Heart left ventricle (tissue), 13 donors: ENCODE measurements at regions not wholly inside any gene's neighbourhood (a gene's known extent, or its start where the extent isn't known, plus 50 kb on each side); places are given as distances from the start of the nearest gene placed in this dataset.

Experiments
- CTCF ChIP-seq, 12 donors: fragments of 200-600 bp; sonication (generic) in 4 of 12; IDR thresholded peaks; one replicate each; pipeline versions ENCODE4 v1.5.0 to v1.8.0; 2018 to 2022; ENCODE audit warnings: antibody characterized with exemption in 12 of 12, mild to moderate bottlenecking in 5 of 12
- POLR2A ChIP-seq, 2 donors: fragments of 450-650 bp; IDR thresholded peaks; one replicate each; pipeline ENCODE4 v1.6.1; 2017; ENCODE audit warnings: antibody characterized with exemption in 2 of 2, mild to moderate bottlenecking in 2 of 2, moderate library complexity in 2 of 2
- donor health status: ischemic (EF 13 %, LVEDD 7.1; RV severe dilation, severe dysfunction).
- donor health status: DM: no; HTN: yes; CAD: no.
- donor health status: DM: no; HTN: no; CAD: no.
- donor health status: ischemic (EF 25% LVEDD 6.9; RV normal size, moderate dysfunction).
- donor health status: ischemic (EF 25% LVEDD 5.7; RV mildly dilated, moderate dysfunction).
- donor health status: ischemic (EF 35%, LVEDD 5.7; RV mildly dilated, moderate dysfunction).
- donor health status: nonischemic (EF 11% LVEDD 7.7; RV severe dilation, severe dysfunction).
- donor health status: DM: yes; HTN: yes; CAD: no.
- donor health status: PGD.
- donor health status: ischemic (EF 29% LVEDD 5.4; RV normal size, mild dysfunction).
- donor health status: nonischemic (EF 23%, LVEDD 6.1; RV moderate dilation, normal function).

DNA sequence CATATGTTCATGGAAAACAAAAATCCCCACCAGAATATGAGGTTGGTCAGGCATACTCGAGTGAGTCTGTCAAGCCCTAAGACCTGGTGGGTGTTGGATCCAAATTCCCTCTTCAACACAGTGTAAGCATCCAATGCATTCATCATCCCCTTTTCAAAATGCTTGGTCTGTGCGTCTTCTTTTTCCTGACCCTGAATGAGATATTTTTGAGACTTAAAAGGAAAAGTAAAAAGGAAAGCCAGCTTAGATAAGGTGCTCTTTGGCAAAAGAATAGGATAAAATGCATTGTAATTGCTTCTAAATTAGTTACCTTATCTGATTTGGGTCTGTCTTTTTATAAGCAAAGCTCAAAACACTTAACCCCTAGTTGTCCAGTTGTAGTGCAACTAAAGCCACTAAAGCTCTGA is 331.5 kb downstream of the PTEN start:
- TF ChIP-seq CTCF (IDR thresholded peaks at IDR 0.05) (no peak), POLR2A (IDR thresholded peaks at IDR 0.05) (no peak)
